Spleen (tissue), 11 donors: ENCODE measurements at regions not wholly inside any gene's neighbourhood (a gene's known extent, or its start where the extent isn't known, plus 50 kb on each side); places are given as distances from the start of the nearest gene placed in this dataset.
"Not testable (repeated sequence)": the region's sequence is repeated elsewhere in the genome, so short reads cannot be mapped to it uniquely, and the experiment has no call there.

Experiments used
- DNase-seq: peaks from one replicate; pipeline ENCODE4 v3.0.0-alpha.2; 2020
- H3K27ac ChIP-seq, 8 donors: fragments of 200-600 bp; sonication (generic) in 7 of 8; 1 replicate in 4 of 8; 2 replicates in 4 of 8; pipeline versions ENCODE4 v1.5.0 to v1.8.0; 2016 to 2021; ENCODE audit warnings: inconsistent platforms in 4 of 8, mild to moderate bottlenecking in 4 of 8, moderate library complexity in 1 of 8
- H3K27me3 ChIP-seq, 7 donors: fragments of 200-600 bp; sonication (generic) in 6 of 7; replicated peaks in 1 of 7; 1 replicate in 4 of 7; 2 replicates in 3 of 7; pipeline versions ENCODE4 v1.5.0 to v1.8.0; 2016 to 2021; ENCODE audit warnings: inconsistent platforms in 3 of 7, mild to moderate bottlenecking in 1 of 7
- H3K36me3 ChIP-seq, 6 donors: fragments of 200-600 bp; sonication (generic) in 5 of 6; 1 replicate in 4 of 6; 2 replicates in 2 of 6; pipeline versions ENCODE4 v1.5.0 to v1.8.0; 2016 to 2021; ENCODE audit warnings: inconsistent platforms in 2 of 6
- H3K4me1 ChIP-seq, 6 donors: fragments of 200-600 bp; sonication (generic) in 5 of 6; 1 replicate in 3 of 6; 2 replicates in 3 of 6; pipeline versions ENCODE4 v1.5.0 to v1.8.0; 2016 to 2021; ENCODE audit warnings: inconsistent platforms in 3 of 6
- H3K4me3 ChIP-seq, 8 donors: fragments of 200-600 bp; sonication (generic) in 7 of 8; 1 replicate in 4 of 8; 2 replicates in 4 of 8; pipeline versions ENCODE4 v1.5.0 to v1.8.0; 2016 to 2021; ENCODE audit warnings: inconsistent platforms in 4 of 8, mild to moderate bottlenecking in 4 of 8, moderate library complexity in 2 of 8
- H3K9me3 ChIP-seq, 8 donors: fragments of 200-600 bp; sonication (generic) in 7 of 8; 1 replicate in 4 of 8; 2 replicates in 4 of 8; pipeline versions ENCODE4 v1.5.0 to v1.8.0; 2016 to 2021; ENCODE audit warnings: inconsistent platforms in 4 of 8
- POLR2A ChIP-seq, 3 donors: fragments of 450-650 bp; IDR thresholded peaks; one replicate each; pipeline ENCODE4 v1.5.1; 2017; ENCODE audit warnings: antibody characterized with exemption in 3 of 3, mild to moderate bottlenecking in 1 of 3
- POLR2AphosphoS5 ChIP-seq, 3 donors: sonication (generic); formaldehyde crosslinking; IDR thresholded peaks; one replicate each; pipeline ENCODE4 v1.5.1; 2017; ENCODE audit warnings: antibody characterized with exemption in 3 of 3
- WGBS, 5 donors: extraction: QIAGEN DNeasy Blood & Tissue Kit in 3 of 5; methylation state at CpG; one replicate each; pipeline versions ENCODE4 v1.1.5 to v1.1.7; 2013 to 2018; 5-methylcytosine and 5-hydroxymethylcytosine counted together
- intact Hi-C: fragments of 100-400 bp; cut with DNase I; formaldehyde crosslinking; loops from one replicate; pipeline ENCODE4 v1.15.0; 2023; ENCODE audit warnings: low total_unique reads
- TF ChIP-seq, protein P1 (sequence below), 11 experiments: fragments of 200-600 bp in 7 of 11; fragments of 450-650 bp in 4 of 11; sonication (generic) in 4 of 11; IDR thresholded peaks in 8 of 11; conservative IDR thresholded peaks in 3 of 11; 1 replicate in 7 of 11; 2 replicates in 4 of 11; pipeline versions ENCODE4 v1.4.0 to v1.8.0; 2016 to 2021; ENCODE audit warnings: antibody characterized with exemption in 11 of 11, inconsistent platforms in 4 of 11, mild to moderate bottlenecking in 1 of 11
- donor health status: healthy with polysubstance abuse.
- donor health status: DM: no; HTN: no; CAD: no; lungs with moderate emphysema.
- donor health status: DM: no; HTN: no; CAD: no.
- donor health status: Bipolar disorder and iron deficiency.
- donor health status: healthy.
- donor health status: DM: no; HTN: no; CAD: no.
- donor health status: DM: yes; HTN: yes; CAD: no.

DNA sequence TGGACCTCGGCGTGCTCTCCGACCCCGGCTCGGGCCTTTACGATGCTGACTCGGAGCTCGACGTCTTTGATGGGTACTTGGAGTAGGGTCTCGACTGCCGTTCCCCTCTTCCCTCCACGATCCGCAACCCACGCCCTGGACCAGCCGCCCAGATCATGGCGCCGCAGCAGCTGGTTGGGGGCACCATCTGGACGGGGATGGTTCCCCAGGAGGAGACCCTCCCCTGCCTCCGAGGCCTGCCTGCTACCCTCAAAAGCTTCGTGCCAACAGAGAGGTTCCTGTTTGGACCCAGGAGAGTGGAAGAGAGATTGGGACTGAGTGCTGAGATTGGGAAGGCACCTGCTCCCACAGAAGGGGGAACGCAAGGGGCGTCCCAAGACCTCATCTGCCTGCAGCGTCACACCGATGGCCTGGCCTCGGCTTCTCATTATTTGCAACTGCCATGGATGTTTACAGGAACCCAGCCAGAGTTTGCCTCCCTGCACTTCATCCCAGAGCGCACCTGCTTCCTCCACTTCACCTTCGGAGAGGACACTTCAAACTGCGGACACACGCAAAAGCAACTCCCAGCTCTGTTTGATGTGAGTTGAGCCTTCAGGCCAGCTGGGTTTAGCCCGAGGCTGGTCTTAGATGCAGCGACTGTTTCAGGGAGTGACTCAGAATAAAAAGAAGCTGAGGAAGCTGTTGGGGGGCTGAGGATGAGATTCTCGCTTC lies 58.9 kb downstream of the GOLGA6L7 start:
- H3K9me3 ChIP-seq, H3K36me3 ChIP-seq, intact Hi-C loops, H3K27ac ChIP-seq, DNase-seq: not testable (repeated sequence)
- 12 to 67% (median 38%) methylated on average over 14 to 23 of the region's 32 CpGs for WGBS, 5 donors
- TF ChIP-seq, protein P1, sequence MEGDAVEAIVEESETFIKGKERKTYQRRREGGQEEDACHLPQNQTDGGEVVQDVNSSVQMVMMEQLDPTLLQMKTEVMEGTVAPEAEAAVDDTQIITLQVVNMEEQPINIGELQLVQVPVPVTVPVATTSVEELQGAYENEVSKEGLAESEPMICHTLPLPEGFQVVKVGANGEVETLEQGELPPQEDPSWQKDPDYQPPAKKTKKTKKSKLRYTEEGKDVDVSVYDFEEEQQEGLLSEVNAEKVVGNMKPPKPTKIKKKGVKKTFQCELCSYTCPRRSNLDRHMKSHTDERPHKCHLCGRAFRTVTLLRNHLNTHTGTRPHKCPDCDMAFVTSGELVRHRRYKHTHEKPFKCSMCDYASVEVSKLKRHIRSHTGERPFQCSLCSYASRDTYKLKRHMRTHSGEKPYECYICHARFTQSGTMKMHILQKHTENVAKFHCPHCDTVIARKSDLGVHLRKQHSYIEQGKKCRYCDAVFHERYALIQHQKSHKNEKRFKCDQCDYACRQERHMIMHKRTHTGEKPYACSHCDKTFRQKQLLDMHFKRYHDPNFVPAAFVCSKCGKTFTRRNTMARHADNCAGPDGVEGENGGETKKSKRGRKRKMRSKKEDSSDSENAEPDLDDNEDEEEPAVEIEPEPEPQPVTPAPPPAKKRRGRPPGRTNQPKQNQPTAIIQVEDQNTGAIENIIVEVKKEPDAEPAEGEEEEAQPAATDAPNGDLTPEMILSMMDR (IDR thresholded peaks at IDR 0.05 in 8 of 11, conservative IDR thresholded peaks at IDR 0.05 in 3 of 11), result peak in 2 of 11 experiments; percentile 13 to 38
- Histone ChIP-seq H3K27me3 (peaks cover 0 to 42% (median 8%) of the 10 kb centered on the region in 7 donors), H3K4me1 (peaks cover 0 to 13% (median 5%) of the 10 kb centered on the region in 6 donors), H3K4me3 (peak overlapping the region in 1 of 8 donors; percentile 24)

DNA sequence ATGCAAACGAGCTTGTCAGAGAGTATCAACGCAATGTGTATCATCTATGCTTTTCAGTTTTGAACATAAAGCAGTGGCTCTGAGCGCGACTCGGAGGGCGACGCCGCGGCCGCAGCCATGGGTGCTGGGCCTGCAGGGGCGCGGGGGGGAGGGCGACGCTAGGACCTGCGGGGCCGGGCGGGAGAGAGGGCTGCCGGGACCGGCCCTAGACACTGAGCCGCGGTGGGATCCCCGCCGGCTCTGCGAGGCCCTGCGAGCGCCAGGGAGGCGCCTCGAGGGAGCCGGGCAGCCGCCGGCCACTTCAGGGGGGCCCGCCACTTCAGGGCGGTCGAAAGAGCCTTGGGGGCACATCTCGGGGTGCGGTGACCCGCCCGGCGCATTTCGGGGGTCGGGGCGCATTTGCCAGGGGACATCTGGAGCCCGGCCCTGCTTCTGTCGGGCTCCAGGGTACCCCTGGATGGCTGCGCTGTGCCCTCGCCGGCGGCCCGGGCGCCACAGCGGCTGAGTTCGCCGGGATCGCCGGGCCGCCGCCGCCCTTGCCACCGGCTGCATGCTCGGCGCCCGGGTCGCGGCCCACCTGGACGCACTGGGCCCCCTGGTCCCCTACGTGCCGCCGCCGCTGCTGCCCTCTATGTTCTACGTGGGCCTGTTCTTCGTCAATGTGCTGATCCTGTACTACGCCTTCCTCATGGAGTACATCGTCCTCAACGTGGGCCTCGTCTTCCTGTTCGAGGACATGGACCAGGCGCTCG lies 59.6 kb downstream of the GOLGA6L7 start:
- peaks cover 0 to 38% (median 8%) of the 10 kb centered on the region in 7 donors for H3K27me3 ChIP-seq
- intact Hi-C loops, H3K9me3 ChIP-seq, H3K27ac ChIP-seq, H3K36me3 ChIP-seq, DNase-seq: not testable (repeated sequence)
- WGBS, 5 donors, result 8 to 41% (median 10%) methylated on average over 12 to 44 of the region's 78 CpGs
- H3K4me1 ChIP-seq, result peaks cover 0 to 13% (median 5%) of the 10 kb centered on the region in 6 donors
- peak overlapping the region in 5 of 8 donors; percentile 15 to 53 (median 21) for H3K4me3 ChIP-seq

DNA sequence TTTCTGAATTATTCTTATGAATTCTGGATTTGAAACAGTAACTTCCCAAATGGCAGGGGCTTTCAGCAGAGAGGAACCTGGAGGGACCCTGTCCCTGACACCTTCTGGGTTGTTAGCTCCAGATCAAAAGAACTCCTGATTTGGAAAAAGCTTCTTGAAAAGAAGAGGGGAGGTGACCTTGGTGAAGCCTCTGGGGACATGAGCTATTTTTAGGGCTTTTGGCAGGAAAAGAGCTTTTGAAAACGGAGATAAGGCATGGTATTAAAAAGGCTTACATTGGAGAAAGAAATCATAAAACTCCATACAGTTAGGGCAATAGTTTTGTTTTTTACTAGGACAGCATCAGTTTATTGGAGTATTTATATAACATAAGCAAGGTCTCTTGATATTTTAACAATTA lies 60.3 kb downstream of the GOLGA6L7 start:
- H3K9me3 ChIP-seq, H3K4me3 ChIP-seq, H3K36me3 ChIP-seq, DNase-seq, intact Hi-C loops, H3K27ac ChIP-seq: not testable (repeated sequence)
- Histone ChIP-seq H3K27me3 (peaks cover 0 to 36% (median 8%) of the 10 kb centered on the region in 7 donors), H3K4me1 (peaks cover 0 to 13% (median 5%) of the 10 kb centered on the region in 6 donors)
- 0 to 19% (median 8%) methylated on average over 1 of the region's 1 CpG for WGBS, 5 donors

DNA sequence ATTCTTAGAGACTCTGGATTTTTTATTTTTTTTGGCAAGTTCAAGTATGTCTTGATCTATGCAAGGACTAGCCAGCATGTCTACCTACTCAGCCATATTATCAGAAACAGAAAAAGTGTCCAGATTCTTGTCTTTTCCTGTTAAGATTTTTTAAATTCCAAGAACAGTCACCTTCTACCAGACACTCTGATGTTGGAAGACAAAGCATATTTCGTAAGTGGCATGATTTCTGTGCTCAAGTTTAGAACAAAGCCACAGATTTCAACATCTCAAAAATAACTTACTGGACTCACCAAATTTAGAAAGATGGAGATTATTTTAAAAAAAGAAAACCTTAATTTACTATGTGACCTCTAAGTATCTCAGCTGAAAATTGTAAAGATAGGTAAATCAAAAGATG lies 61.9 kb downstream of the GOLGA6L7 start:
- Histone ChIP-seq H3K4me3 (no peak overlapping the region), H3K36me3 (no peaks in the 10 kb centered on the region), H3K27ac (no peak overlapping the region), H3K9me3 (no peaks in the 10 kb centered on the region), H3K27me3 (peaks cover 0 to 32% (median 7%) of the 10 kb centered on the region in 7 donors), H3K4me1 (peaks cover 0 to 13% (median 5%) of the 10 kb centered on the region in 6 donors)
- 52 to 68% (median 60%) methylated on average over 1 of the region's 1 CpG for WGBS, 5 donors
- TF ChIP-seq POLR2AphosphoS5 (IDR thresholded peaks at IDR 0.05) (no peak), POLR2A (IDR thresholded peaks at IDR 0.05) (no peak)
- TF ChIP-seq, protein P1 (IDR thresholded peaks at IDR 0.05 in 8 of 11, conservative IDR thresholded peaks at IDR 0.05 in 3 of 11), result no peak
- DNase-seq, result no peak
- intact Hi-C loops, result no loop called here

DNA sequence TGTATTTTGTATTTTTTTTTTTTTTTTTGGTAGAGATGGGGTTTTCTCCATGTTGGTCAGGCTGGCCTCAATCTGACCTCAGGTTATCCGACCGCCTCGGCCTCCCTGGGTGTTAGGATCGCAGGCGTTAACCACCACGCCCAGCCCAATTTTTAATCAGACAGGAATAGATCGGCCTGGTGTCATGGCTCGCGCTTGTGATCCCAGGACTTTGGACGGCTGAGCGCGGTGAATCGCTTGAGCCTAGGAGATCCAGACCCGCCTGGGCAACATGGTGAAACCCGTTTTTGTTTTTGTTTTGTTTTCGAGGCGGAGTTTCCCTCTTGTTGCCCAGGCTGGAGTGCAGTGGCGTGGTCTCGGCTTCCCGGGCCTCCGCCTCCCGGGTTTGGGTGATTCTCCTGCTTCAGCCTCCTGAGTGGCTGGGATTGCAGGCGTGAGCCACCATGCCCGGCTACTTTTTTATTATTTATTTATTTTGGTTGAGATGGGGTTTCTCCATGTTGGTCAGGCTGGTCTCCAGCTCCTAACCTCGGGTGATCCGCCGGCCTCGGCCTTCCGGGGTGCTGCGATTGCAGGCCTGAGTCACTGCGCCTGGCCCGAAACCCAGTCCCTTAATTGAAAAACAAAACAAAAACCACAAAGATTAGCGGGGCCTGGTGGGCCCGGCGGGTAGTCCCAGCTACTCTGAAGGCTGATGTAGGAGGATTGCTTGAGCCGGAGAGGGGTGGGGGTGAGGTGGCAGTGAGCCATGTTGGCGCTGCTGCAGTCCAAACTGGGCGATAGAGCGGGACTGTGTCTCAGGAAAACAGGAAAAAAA lies 63.9 kb downstream of the GOLGA6L7 start:
- WGBS, 5 donors, result 92 to 96% (median 93%) methylated on average over 38 to 39 of the region's 39 CpGs
- H3K9me3 ChIP-seq, H3K4me3 ChIP-seq, intact Hi-C loops, H3K27ac ChIP-seq, H3K36me3 ChIP-seq, DNase-seq: not testable (repeated sequence)
- peaks cover 0 to 10% (median 4%) of the 10 kb centered on the region in 6 donors for H3K4me1 ChIP-seq
- peaks cover 0 to 16% (median 5%) of the 10 kb centered on the region in 7 donors for H3K27me3 ChIP-seq
